Right lobe of liver (tissue), 6 donors: ENCODE measurements at regions not wholly inside any gene's neighbourhood (a gene's known extent, or its start where the extent isn't known, plus 50 kb on each side); places are given as distances from the start of the nearest gene placed in this dataset.

Experiments
- ATAC-seq, 4 donors: fragments of 200-7000 bp; cut with Tn5 transposase; one replicate each; pipeline ENCODE4 v1.9.1; 2020; ENCODE audit warnings: mild to moderate bottlenecking in 4 of 4, moderate library complexity in 4 of 4
- DNase-seq, 3 donors: peaks; one replicate each; pipeline ENCODE4 v3.0.0-alpha.2; 2020
- H3K27ac ChIP-seq, 3 donors: fragments of 200-600 bp; one replicate each; pipeline ENCODE4 v1.8.0; 2022
- H3K27me3 ChIP-seq, 2 donors: fragments of 200-600 bp; one replicate each; pipeline ENCODE4 v1.8.0; 2022
- H3K36me3 ChIP-seq, 4 donors: fragments of 200-600 bp; sonication (generic) in 1 of 4; one replicate each; pipeline versions ENCODE4 v1.5.1 to v1.8.0; 2017 to 2022; ENCODE audit warnings: control low read depth in 1 of 4
- H3K4me1 ChIP-seq, 4 donors: fragments of 200-600 bp; sonication (generic) in 1 of 4; one replicate each; pipeline versions ENCODE4 v1.5.1 to v1.8.0; 2017 to 2022; ENCODE audit warnings: control low read depth in 1 of 4
- H3K4me3 ChIP-seq, 3 donors: fragments of 200-600 bp; one replicate each; pipeline ENCODE4 v1.8.0; 2022
- H3K9me3 ChIP-seq, 4 donors: fragments of 200-600 bp; sonication (generic) in 1 of 4; one replicate each; pipeline versions ENCODE4 v1.5.1 to v1.8.0; 2017 to 2022; ENCODE audit warnings: control low read depth in 1 of 4
- CTCF ChIP-seq, 4 donors: fragments of 200-600 bp in 3 of 4; fragments of 450-650 bp in 1 of 4; IDR thresholded peaks; one replicate each; pipeline versions ENCODE4 v1.5.1 to v1.8.0; 2016 to 2022; ENCODE audit warnings: antibody characterized with exemption in 4 of 4, mild to moderate bottlenecking in 2 of 4
- POLR2A ChIP-seq: fragments of 450-650 bp; IDR thresholded peaks from one replicate; pipeline ENCODE4 v1.6.1; 2017; ENCODE audit warnings: antibody characterized with exemption, mild to moderate bottlenecking
- WGBS: methylation state at CpG from one replicate; pipeline ENCODE4 v1.1.6; 2018; ENCODE audit warnings: low coverage, low lambda C conversion rate; ENCODE audit not compliant: insufficient coverage; ENCODE audit errors: missing lambda C conversion rate; 5-methylcytosine and 5-hydroxymethylcytosine counted together
- intact Hi-C, 2 donors: fragments of 100-400 bp; cut with DNase I; formaldehyde crosslinking; loops; one replicate each; pipeline versions ENCODE4 v1.11.2 to v1.14.1; 2022
- donor health status: DM: no; HTN: yes; CAD: no.
- donor health status: DM: no; HTN: no; CAD: no.
- donor health status: DM: no; HTN: no; CAD: no.
- donor health status: DM: no; HTN: yes; CAD: no.
- donor health status: DM: no; HTN: yes; CAD: no.

DNA sequence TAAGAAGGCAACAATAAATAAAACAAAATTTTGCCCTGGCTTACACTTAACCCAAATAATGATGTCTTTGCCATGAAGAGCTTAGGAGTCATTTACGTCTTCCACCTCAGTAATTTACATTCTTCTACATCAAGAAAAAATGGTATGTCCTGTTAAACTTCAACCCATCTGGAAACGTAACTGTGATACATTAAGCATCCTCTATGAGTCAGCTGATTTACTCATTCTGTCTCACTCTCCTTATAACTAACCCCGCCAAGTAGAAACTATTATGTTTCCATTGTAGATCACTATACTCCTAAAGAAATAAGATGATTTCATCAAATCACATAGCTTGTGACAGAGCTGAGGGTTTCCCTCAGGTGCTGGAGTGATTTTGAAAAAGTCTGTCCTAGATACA lies 330.7 kb downstream of the CDC14C start:
- 37% methylated on average over 3 of the region's 3 CpGs for WGBS
- TF ChIP-seq POLR2A (no peak), CTCF (IDR thresholded peaks at IDR 0.05) (no peak)

GRCh38 chr7:49260538-49260937 lies 336.2 kb downstream of the CDC14C start:
- Histone ChIP-seq H3K4me1 (no peaks in the 10 kb centered on the region), H3K27ac (no peak overlapping the region), H3K27me3 (no peaks in the 10 kb centered on the region), H3K36me3 (no peaks in the 10 kb centered on the region), H3K9me3 (no peaks in the 10 kb centered on the region), H3K4me3 (no peak overlapping the region)
- WGBS, result 29% methylated on average over 2 of the region's 2 CpGs
- intact Hi-C loops, result no loop called here
- TF ChIP-seq POLR2A, result no peak
- no peak for TF ChIP-seq CTCF (IDR thresholded peaks at IDR 0.05)
- no peak for DNase-seq
- no peak for ATAC-seq

More for the DNA sequence above, 330.7 kb downstream of the CDC14C start:
- H3K27me3 ChIP-seq, result no peaks in the 10 kb centered on the region
- DNase-seq, result no peak
- no peaks in the 10 kb centered on the region for H3K36me3 ChIP-seq
- no peaks in the 10 kb centered on the region for H3K9me3 ChIP-seq
- ATAC-seq, result no peak
- H3K4me1 ChIP-seq, result no peaks in the 10 kb centered on the region
- intact Hi-C loops, result no loop called here
- no peak overlapping the region for H3K27ac ChIP-seq
- H3K4me3 ChIP-seq, result no peak overlapping the region

DNA sequence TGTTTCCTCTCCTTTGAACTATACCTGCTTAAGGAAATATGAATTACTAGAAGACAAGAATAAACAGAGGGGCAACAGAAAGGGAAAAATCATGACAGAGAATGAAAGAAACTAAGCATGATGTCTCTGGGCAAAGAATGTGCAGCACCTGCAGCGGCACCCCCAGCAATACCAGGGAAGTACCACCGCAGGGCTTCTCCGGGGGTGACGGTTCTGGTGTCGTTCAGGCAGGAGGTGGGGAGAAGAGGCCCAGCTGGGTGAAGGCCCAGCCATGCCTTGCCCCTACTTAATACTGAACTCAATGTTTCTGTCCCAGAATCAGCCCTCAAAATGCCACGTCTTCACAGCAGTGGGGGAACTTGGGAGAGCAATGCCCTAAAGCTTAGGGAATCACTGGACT lies 337.6 kb downstream of the CDC14C start:
- ATAC-seq (no peak), DNase-seq (no peak)
- Histone ChIP-seq H3K9me3 (no peaks in the 10 kb centered on the region), H3K27me3 (no peaks in the 10 kb centered on the region), H3K4me1 (no peaks in the 10 kb centered on the region), H3K36me3 (no peaks in the 10 kb centered on the region), H3K4me3 (no peak overlapping the region), H3K27ac (no peak overlapping the region)
- intact Hi-C loops, result no loop called here
- TF ChIP-seq CTCF (IDR thresholded peaks at IDR 0.05) (no peak), POLR2A (no peak)
- 50% methylated on average over 2 of the region's 6 CpGs for WGBS

- no peak overlapping the region for H3K27ac ChIP-seq
- no peak for ATAC-seq
- no peaks in the 10 kb centered on the region for H3K4me1 ChIP-seq
- WGBS, result 42% methylated on average over 3 of the region's 3 CpGs
- TF ChIP-seq POLR2A (no peak), CTCF (IDR thresholded peaks at IDR 0.05) (no peak)
- no peak overlapping the region for H3K4me3 ChIP-seq
- H3K9me3 ChIP-seq, result no peaks in the 10 kb centered on the region
- no peaks in the 10 kb centered on the region for H3K36me3 ChIP-seq
- intact Hi-C loops, result no loop called here
- no peaks in the 10 kb centered on the region for H3K27me3 ChIP-seq
- no peak for DNase-seq
Observed at GRCh38 chr7:49264530-49264929, 340.2 kb downstream of the CDC14C start.

GRCh38 chr7:49273897-49274296 lies 349.6 kb downstream of the CDC14C start:
- TF ChIP-seq CTCF (IDR thresholded peaks at IDR 0.05) (no peak), POLR2A (no peak)
- H3K36me3 ChIP-seq, result no peaks in the 10 kb centered on the region
- no peak overlapping the region for H3K27ac ChIP-seq
- H3K9me3 ChIP-seq, result no peaks in the 10 kb centered on the region
- DNase-seq (no peak), ATAC-seq (no peak)
- H3K27me3 ChIP-seq, result no peaks in the 10 kb centered on the region
- WGBS, result 50% methylated on average over 1 of the region's 1 CpG
- no peak overlapping the region for H3K4me3 ChIP-seq
- intact Hi-C loops, result no loop called here
- H3K4me1 ChIP-seq, result no peaks in the 10 kb centered on the region
